Panc1 (cell line): ENCODE measurements at regions not wholly inside any gene's neighbourhood (a gene's known extent, or its start where the extent isn't known, plus 50 kb on each side); places are given as distances from the start of the nearest gene placed in this dataset.

ENCODE experiments used
- ATAC-seq: fragments of 200-7000 bp; cut with Tn5 transposase; 2 replicates; pipeline ENCODE4 v1.9.1; 2020; ENCODE audit warnings: mild to moderate bottlenecking, moderate library complexity
- BruUV-seq: library from RNA; stranded (reverse); fragments of 400-500 nt; replicated peaks from 2 replicates; lab custom pipeline; 2021; lab: Mats Ljungman, UMichigan
- CTCF ChIA-PET: fragments of 300-600 bp; sonication (Branson Sonifier 250); formaldehyde crosslinking; loops from one replicate; lab custom pipeline; 2022; ENCODE audit warnings: antibody characterized with exemption; lab: Charles Lee
- POLR2A ChIA-PET: fragments of 300-600 bp; sonication (Branson Sonifier 250); formaldehyde crosslinking; loops from one replicate; lab custom pipeline; 2022; ENCODE audit warnings: antibody characterized with exemption; lab: Charles Lee
- DNase-seq: peaks from one replicate; pipeline ENCODE4 v3.0.0-alpha.2; 2010; ENCODE audit warnings: low read depth, low spot score
- H3K27ac ChIP-seq: 2 replicates; pipeline ENCODE4 v1.5.1; 2011; ENCODE audit warnings: mild to moderate bottlenecking, low read length, inconsistent platforms
- H3K27me3 ChIP-seq: fragments of 200-500 bp; sonication (Bioruptor generic); 2 replicates; pipeline ENCODE4 v1.6.0; 2014; ENCODE audit warnings: low read length, inconsistent platforms; ENCODE audit not compliant: control insufficient read depth, insufficient read depth
- H3K36me3 ChIP-seq: fragments of 200-500 bp; sonication (Bioruptor generic); 2 replicates; pipeline ENCODE4 v1.5.1; 2014; ENCODE audit warnings: inconsistent platforms, mild to moderate bottlenecking, low read length, moderate library complexity; ENCODE audit not compliant: control insufficient read depth, insufficient read depth
- H3K4me1 ChIP-seq: 2 replicates; pipeline ENCODE4 v1.5.1; 2011; ENCODE audit warnings: inconsistent platforms, mild to moderate bottlenecking, low read length, moderate library complexity; ENCODE audit not compliant: control insufficient read depth, insufficient read depth
- H3K4me3 ChIP-seq, 2 experiments: 2 replicates each; pipeline ENCODE4 v1.5.1; 2011 to 2012; ENCODE audit warnings: low read depth in 2 of 2, low read length in 2 of 2, mild to moderate bottlenecking in 2 of 2, inconsistent platforms in 1 of 2, moderate library complexity in 1 of 2
- H3K9me3 ChIP-seq: fragments of 200-500 bp; sonication (Bioruptor generic); 2 replicates; pipeline ENCODE4 v1.5.1; 2014; ENCODE audit warnings: low read depth, mild to moderate bottlenecking, inconsistent platforms, low read length, moderate library complexity; ENCODE audit not compliant: control insufficient read depth, insufficient read depth
- CTCF ChIP-seq: fragments of 450-650 bp; IDR thresholded peaks from 2 replicates; pipeline ENCODE4 v1.5.1; 2017; ENCODE audit warnings: mild to moderate bottlenecking
- POLR2AphosphoS5 ChIP-seq: IDR thresholded peaks from 2 replicates; pipeline ENCODE4 v1.6.1; 2012; ENCODE audit warnings: mild to moderate bottlenecking, low read depth, low read length, moderate library complexity
- REST ChIP-seq, 2 experiments: IDR thresholded peaks; 2 replicates each; pipeline ENCODE4 v1.6.1; 2011 to 2012; ENCODE audit warnings: low read depth in 2 of 2, control low read depth in 1 of 2, low read length in 1 of 2, mild to moderate bottlenecking in 1 of 2, moderate library complexity in 1 of 2; ENCODE audit not compliant: insufficient read depth in 1 of 2
- SIN3A ChIP-seq: IDR thresholded peaks from 2 replicates; pipeline ENCODE4 v1.6.1; 2012; ENCODE audit warnings: low read depth, mild to moderate bottlenecking, low read length, moderate library complexity, borderline replicate concordance; ENCODE audit not compliant: insufficient read depth
- TCF7L2 ChIP-seq: IDR thresholded peaks from 2 replicates; pipeline ENCODE4 v1.6.1; 2011; ENCODE audit warnings: mild to moderate bottlenecking, low read depth, low read length, inconsistent platforms
- in situ Hi-C: cut with HindIII; loops from 2 replicates; pipeline ENCODE4 v1.10.0; 2016; ENCODE audit warnings: low sequenced_read_pairs, low pct_unique_long_range_greater_than_20kb
- intact Hi-C: fragments of 100-400 bp; cut with micrococcal nuclease; formaldehyde crosslinking; loops from one replicate; pipeline ENCODE4 v1.10.0; 2022; ENCODE audit not compliant: unreplicated experiment

- no peak for TF ChIP-seq POLR2AphosphoS5
- no peak for TF ChIP-seq SIN3A
- no peak for TF ChIP-seq CTCF
- no peak for TF ChIP-seq REST (IDR thresholded peaks at IDR 0.05; ENCODE audit: insufficient read depth in 1 of 2, low read depth in 2 of 2, low read length in 1 of 2)
- no peak for TF ChIP-seq TCF7L2
- BruUV-seq = no TSS peak
- H3K27ac ChIP-seq = no peak overlapping the region
- POLR2A ChIA-PET = no interaction called here
- DNase-seq (no peak), ATAC-seq (no peak)
- in situ Hi-C loops (no loop called here), intact Hi-C loops (no loop called here)
- H3K36me3 ChIP-seq = no peaks in the 10 kb centered on the region
- H3K27me3 ChIP-seq = no peaks in the 10 kb centered on the region
- CTCF ChIA-PET = no interaction called here
- no peaks in the 10 kb centered on the region for H3K4me1 ChIP-seq
- no peaks in the 10 kb centered on the region for H3K9me3 ChIP-seq
- no peak overlapping the region for H3K4me3 ChIP-seq
Observed at GRCh38 chr18:78080761-78081160, 831.1 kb downstream of the GALR1 start.

GRCh38 chr18:78082816-78083215 lies 833.2 kb downstream of the GALR1 start:
- TF ChIP-seq TCF7L2 (no peak), SIN3A (no peak), CTCF (no peak), POLR2AphosphoS5 (no peak), REST (IDR thresholded peaks at IDR 0.05; ENCODE audit: insufficient read depth in 1 of 2, low read depth in 2 of 2, low read length in 1 of 2) (no peak)
- H3K4me3 ChIP-seq = no peak overlapping the region
- ChIA-PET CTCF (no interaction called here), POLR2A (no interaction called here)
- intact Hi-C loops = no loop called here
- no peaks in the 10 kb centered on the region for H3K9me3 ChIP-seq
- no peak for DNase-seq
- no peaks in the 10 kb centered on the region for H3K36me3 ChIP-seq
- no peaks in the 10 kb centered on the region for H3K4me1 ChIP-seq
- in situ Hi-C loops = no loop called here
- peak; percentile 26; the same call in 1 of the 2 replicates for ATAC-seq
- H3K27ac ChIP-seq = no peak overlapping the region
- H3K27me3 ChIP-seq = no peaks in the 10 kb centered on the region
- no TSS peak for BruUV-seq
